Activated T-cell treated with anti-CD3 and anti-CD28 coated beads, Interleukin-2, amount 50 U/mL, for 4 hours (primary cell): ENCODE measurements at regions not wholly inside any gene's neighbourhood (a gene's known extent, or its start where the extent isn't known, plus 50 kb on each side); places are given as distances from the start of the nearest gene placed in this dataset.
A peak's percentile ranks its signal among the peaks of the same experiment; 100 is the strongest.

ENCODE experiments used
- ATAC-seq, 2 donors: fragments of 200-7000 bp; cut with Tn5 transposase; one replicate each; pipeline ENCODE4 v1.10.0; 2021
- DNase-seq: peaks from one replicate; pipeline ENCODE4 v3.0.0-alpha.2; 2020
- H3K27me3 Mint-ChIP-seq: one replicate; pipeline ENCODE4 v1.8.0; 2021; ENCODE audit warnings: low read depth, mixed read lengths
- H3K36me3 Mint-ChIP-seq: one replicate; pipeline ENCODE4 v1.8.0; 2022; ENCODE audit warnings: mixed read lengths; ENCODE audit not compliant: insufficient read depth
- H3K4me1 Mint-ChIP-seq: one replicate; pipeline ENCODE4 v1.8.0; 2021; ENCODE audit warnings: low read depth, mixed read lengths
- H3K4me3 Mint-ChIP-seq: one replicate; pipeline ENCODE4 v1.8.0; 2021; ENCODE audit warnings: mild to moderate bottlenecking, moderate library complexity, mixed read lengths
- H3K9me3 Mint-ChIP-seq: one replicate; pipeline ENCODE4 v1.8.0; 2021; ENCODE audit warnings: mixed read lengths

GRCh38 chr11:129282634-129283033 lies 90.5 kb upstream of the ARHGAP32 start:
- DNase-seq (no peak), ATAC-seq (no peak)
- Mint-ChIP-seq H3K9me3 (no peaks in the 10 kb centered on the region), H3K4me3 (no peak overlapping the region), H3K27me3 (peaks cover 13% of the 10 kb centered on the region), H3K4me1 (peaks cover 22% of the 10 kb centered on the region), H3K36me3 (no peaks in the 10 kb centered on the region)

- ATAC-seq (no peak), DNase-seq (no peak)
- H3K36me3 Mint-ChIP-seq: no peaks in the 10 kb centered on the region
- H3K9me3 Mint-ChIP-seq: no peaks in the 10 kb centered on the region
- peaks cover 20% of the 10 kb centered on the region for H3K27me3 Mint-ChIP-seq
- no peak overlapping the region for H3K4me3 Mint-ChIP-seq
- H3K4me1 Mint-ChIP-seq: peaks cover 22% of the 10 kb centered on the region
These were observed 89.6 kb upstream of the ARHGAP32 start for GRCh38 chr11:129281471-129282415.

- Mint-ChIP-seq H3K9me3 (no peaks in the 10 kb centered on the region), H3K36me3 (no peaks in the 10 kb centered on the region), H3K4me1 (peaks cover 22% of the 10 kb centered on the region), H3K27me3 (peaks cover 28% of the 10 kb centered on the region), H3K4me3 (peak overlapping the region; percentile 76)
- no peak for DNase-seq
- ATAC-seq: peak; percentile 67 to 69
These were observed 88.1 kb upstream of the ARHGAP32 start for GRCh38 chr11:129280027-129280811.

GRCh38 chr11:129279326-129280026 lies 87.4 kb upstream of the ARHGAP32 start:
- DNase-seq: peak; percentile 63
- ATAC-seq: peak; percentile 48 to 56
- H3K36me3 Mint-ChIP-seq: no peaks in the 10 kb centered on the region
- H3K9me3 Mint-ChIP-seq: no peaks in the 10 kb centered on the region
- peaks cover 30% of the 10 kb centered on the region for H3K27me3 Mint-ChIP-seq
- H3K4me3 Mint-ChIP-seq: peak overlapping the region; percentile 76
- peaks cover 22% of the 10 kb centered on the region for H3K4me1 Mint-ChIP-seq

- no peaks in the 10 kb centered on the region for H3K9me3 Mint-ChIP-seq
- ATAC-seq: peak; percentile 5 to 8
These were observed 86.6 kb upstream of the ARHGAP32 start for GRCh38 chr11:129278586-129279319.

GRCh38 chr11:129277198-129277843 lies 85.2 kb upstream of the ARHGAP32 start:
- H3K36me3 Mint-ChIP-seq: no peaks in the 10 kb centered on the region
- ATAC-seq (no peak), DNase-seq (no peak)
- H3K9me3 Mint-ChIP-seq: no peaks in the 10 kb centered on the region
- H3K4me3 Mint-ChIP-seq: peak overlapping the region; percentile 79
- peaks cover 32% of the 10 kb centered on the region for H3K27me3 Mint-ChIP-seq
- peaks cover 17% of the 10 kb centered on the region for H3K4me1 Mint-ChIP-seq

More at GRCh38 chr11:129278586-129279319, 86.6 kb upstream of the ARHGAP32 start:
- Mint-ChIP-seq H3K36me3 (no peaks in the 10 kb centered on the region), H3K4me1 (peaks cover 22% of the 10 kb centered on the region), H3K27me3 (peaks cover 32% of the 10 kb centered on the region), H3K4me3 (peak overlapping the region; percentile 79)
- DNase-seq: peak; percentile 5

GRCh38 chr11:129275828-129276227 lies 83.7 kb upstream of the ARHGAP32 start:
- Mint-ChIP-seq H3K9me3 (no peaks in the 10 kb centered on the region), H3K27me3 (peaks cover 32% of the 10 kb centered on the region), H3K36me3 (no peaks in the 10 kb centered on the region), H3K4me3 (no peak overlapping the region), H3K4me1 (peaks cover 17% of the 10 kb centered on the region)
- DNase-seq: no peak
- ATAC-seq: no peak

GRCh38 chr11:129273944-129274711 lies 82.0 kb upstream of the ARHGAP32 start:
- no peak for DNase-seq
- ATAC-seq: no peak
- Mint-ChIP-seq H3K4me3 (no peak overlapping the region), H3K27me3 (peaks cover 26% of the 10 kb centered on the region), H3K9me3 (no peaks in the 10 kb centered on the region), H3K36me3 (no peaks in the 10 kb centered on the region), H3K4me1 (peaks cover 8% of the 10 kb centered on the region)

- no peaks in the 10 kb centered on the region for H3K9me3 Mint-ChIP-seq
- peaks cover 7% of the 10 kb centered on the region for H3K4me1 Mint-ChIP-seq
- no peak overlapping the region for H3K4me3 Mint-ChIP-seq
- H3K27me3 Mint-ChIP-seq: peaks cover 25% of the 10 kb centered on the region
- DNase-seq: no peak
- H3K36me3 Mint-ChIP-seq: no peaks in the 10 kb centered on the region
- ATAC-seq: no peak
These were observed 81.2 kb upstream of the ARHGAP32 start for GRCh38 chr11:129273322-129273721.

GRCh38 chr11:129271030-129271429 lies 78.9 kb upstream of the ARHGAP32 start:
- Mint-ChIP-seq H3K9me3 (no peaks in the 10 kb centered on the region), H3K36me3 (no peaks in the 10 kb centered on the region), H3K4me1 (peaks cover 2% of the 10 kb centered on the region), H3K4me3 (no peak overlapping the region), H3K27me3 (peaks cover 8% of the 10 kb centered on the region)
- ATAC-seq (no peak), DNase-seq (no peak)

GRCh38 chr11:129270446-129270845 lies 78.3 kb upstream of the ARHGAP32 start:
- Mint-ChIP-seq H3K4me1 (peaks cover 2% of the 10 kb centered on the region), H3K36me3 (no peaks in the 10 kb centered on the region), H3K9me3 (no peaks in the 10 kb centered on the region), H3K4me3 (no peak overlapping the region), H3K27me3 (peaks cover 5% of the 10 kb centered on the region)
- no peak for DNase-seq
- ATAC-seq: no peak

- Mint-ChIP-seq H3K9me3 (no peaks in the 10 kb centered on the region), H3K27me3 (no peaks in the 10 kb centered on the region), H3K4me1 (peaks cover 2% of the 10 kb centered on the region), H3K36me3 (no peaks in the 10 kb centered on the region), H3K4me3 (no peak overlapping the region)
- no peak for ATAC-seq
- no peak for DNase-seq
These were observed 76.2 kb upstream of the ARHGAP32 start for GRCh38 chr11:129268371-129268770.

- Mint-ChIP-seq H3K4me3 (no peak overlapping the region), H3K36me3 (no peaks in the 10 kb centered on the region), H3K9me3 (no peaks in the 10 kb centered on the region), H3K27me3 (peaks cover 2% of the 10 kb centered on the region), H3K4me1 (peaks cover 2% of the 10 kb centered on the region)
- no peak for ATAC-seq
- no peak for DNase-seq
These were observed 75.6 kb upstream of the ARHGAP32 start for GRCh38 chr11:129267716-129268115.
